SJSA1 (cell line): ENCODE measurements at regions not wholly inside any gene's neighbourhood (a gene's known extent, or its start where the extent isn't known, plus 50 kb on each side); places are given as distances from the start of the nearest gene placed in this dataset.

Source experiments
- DNase-seq, 2 experiments: peaks; one replicate each; pipeline ENCODE4 v3.0.0-alpha.2; 2015 to 2020; ENCODE audit warnings: low spot score in 2 of 2, low read depth in 1 of 2
- H3K27ac ChIP-seq: fragments of 250-450 bp; sonication (Bioruptor Pico); 2 replicates; pipeline ENCODE4 v1.5.1; 2020; ENCODE audit warnings: mild to moderate bottlenecking, moderate library complexity
- H3K27me3 ChIP-seq: fragments of 250-450 bp; sonication (Bioruptor Pico); replicated peaks from 2 replicates; pipeline ENCODE4 v1.5.1; 2020; ENCODE audit warnings: mild to moderate bottlenecking, moderate library complexity
- H3K36me3 ChIP-seq: fragments of 250-450 bp; sonication (Bioruptor Pico); 2 replicates; pipeline ENCODE4 v1.5.1; 2020; ENCODE audit warnings: mild to moderate bottlenecking
- H3K4me1 ChIP-seq: fragments of 250-450 bp; sonication (Bioruptor Pico); replicated peaks from 2 replicates; pipeline ENCODE4 v1.6.1; 2021; ENCODE audit warnings: mild to moderate bottlenecking
- H3K4me3 ChIP-seq: fragments of 250-450 bp; sonication (Bioruptor Pico); 2 replicates; pipeline ENCODE4 v1.5.1; 2020; ENCODE audit warnings: mild to moderate bottlenecking
- H3K9me3 ChIP-seq: fragments of 250-450 bp; sonication (Bioruptor Pico); replicated peaks from 2 replicates; pipeline ENCODE4 v1.5.1; 2020; ENCODE audit warnings: mild to moderate bottlenecking

- H3K4me3 ChIP-seq, result no peak overlapping the region
- H3K27ac ChIP-seq, result no peak overlapping the region
- no peaks in the 10 kb centered on the region for H3K36me3 ChIP-seq
- no peaks in the 10 kb centered on the region for H3K4me1 ChIP-seq
- peaks cover 17% of the 10 kb centered on the region for H3K9me3 ChIP-seq
- no peaks in the 10 kb centered on the region for H3K27me3 ChIP-seq
- DNase-seq, result no peak
Observed at GRCh38 chr19:56927791-56928207, 87.3 kb upstream of the PEG3 start.

DNA sequence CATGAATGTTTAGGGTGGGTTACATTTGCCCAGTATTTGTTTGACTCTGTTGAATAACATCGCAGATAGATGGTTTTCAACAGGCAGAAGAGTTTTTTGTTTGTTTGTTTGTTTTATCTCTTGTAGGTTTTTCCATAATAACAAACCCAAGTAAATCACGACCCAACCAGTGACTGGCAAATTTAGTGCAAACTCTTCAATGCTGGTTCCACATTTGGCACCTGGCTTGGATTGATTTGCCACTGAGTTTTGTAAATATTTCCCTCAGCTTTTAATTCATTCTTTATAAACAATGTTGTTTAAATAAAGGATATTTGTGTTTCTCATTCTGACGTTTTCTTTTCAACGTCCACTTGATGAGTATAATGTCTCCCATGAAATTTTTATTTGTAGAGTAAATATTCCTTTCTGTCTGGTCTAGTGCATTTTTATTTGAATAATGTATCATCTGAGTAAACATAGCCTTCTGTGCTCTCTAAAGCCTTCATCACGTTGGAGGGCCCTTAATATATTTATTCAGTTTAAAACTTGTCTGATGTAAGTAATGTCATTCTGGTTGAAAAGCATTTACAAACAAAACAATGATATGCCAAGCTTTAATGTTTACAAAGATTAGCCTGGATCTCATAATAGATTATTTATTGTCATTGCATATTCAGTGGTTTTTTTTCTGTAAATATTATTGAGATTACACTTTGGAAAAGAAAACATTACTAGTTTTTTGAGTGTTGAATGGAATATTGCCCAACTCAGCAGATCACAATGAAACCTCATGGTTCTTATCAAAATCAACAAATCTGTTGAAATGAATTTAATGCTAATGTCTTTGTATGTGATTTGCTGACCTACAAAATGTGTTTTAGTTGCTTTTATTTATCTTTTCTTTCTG is 90.4 kb upstream of the PEG3 start:
- Histone ChIP-seq H3K27ac (no peak overlapping the region), H3K4me1 (no peaks in the 10 kb centered on the region), H3K4me3 (no peak overlapping the region), H3K36me3 (no peaks in the 10 kb centered on the region), H3K9me3 (peaks cover 20% of the 10 kb centered on the region), H3K27me3 (no peaks in the 10 kb centered on the region)
- DNase-seq, result no peak

- H3K4me1 ChIP-seq, result no peaks in the 10 kb centered on the region
- H3K27me3 ChIP-seq, result no peaks in the 10 kb centered on the region
- no peak overlapping the region for H3K4me3 ChIP-seq
- H3K27ac ChIP-seq, result no peak overlapping the region
- DNase-seq, result no peak
- H3K9me3 ChIP-seq, result peaks cover 16% of the 10 kb centered on the region; the same call in 1 of the 2 replicates
- no peaks in the 10 kb centered on the region for H3K36me3 ChIP-seq
Observed at GRCh38 chr19:56933014-56933705, 92.6 kb upstream of the PEG3 start.

DNA sequence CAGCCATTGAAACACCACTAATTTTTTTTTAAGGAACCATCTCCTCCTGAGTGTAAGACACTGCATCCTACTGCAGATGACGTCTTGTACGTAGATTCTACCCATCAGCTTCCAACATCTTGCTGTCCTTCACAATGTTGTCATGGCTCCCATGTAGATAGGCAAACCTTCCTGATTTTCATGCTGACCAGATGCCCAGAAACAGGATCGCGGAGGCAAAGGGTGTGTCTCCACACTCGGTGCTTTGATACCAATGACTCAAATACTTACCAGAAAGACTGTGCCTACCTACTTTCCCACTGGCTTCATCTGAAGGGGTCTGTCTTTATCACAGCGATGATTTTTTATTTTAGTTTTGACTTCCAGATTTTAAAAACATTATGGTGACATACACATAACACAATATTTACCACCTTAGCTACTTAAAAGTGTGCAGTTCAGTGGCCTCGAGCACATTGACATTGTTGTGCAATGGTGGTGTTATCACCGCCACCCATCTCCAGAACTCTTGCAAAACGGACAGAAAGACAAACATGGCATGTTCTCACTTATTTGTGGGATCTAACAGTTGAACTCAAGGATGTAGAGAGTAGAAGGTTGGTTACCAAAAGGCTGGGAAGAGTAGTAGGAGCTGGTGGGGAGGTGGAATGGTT is 94.0 kb upstream of the PEG3 start:
- Histone ChIP-seq H3K27ac (no peak overlapping the region), H3K4me3 (no peak overlapping the region), H3K36me3 (no peaks in the 10 kb centered on the region), H3K27me3 (no peaks in the 10 kb centered on the region), H3K4me1 (no peaks in the 10 kb centered on the region), H3K9me3 (peaks cover 11% of the 10 kb centered on the region; the same call in 1 of the 2 replicates)
- DNase-seq, result no peak

DNA sequence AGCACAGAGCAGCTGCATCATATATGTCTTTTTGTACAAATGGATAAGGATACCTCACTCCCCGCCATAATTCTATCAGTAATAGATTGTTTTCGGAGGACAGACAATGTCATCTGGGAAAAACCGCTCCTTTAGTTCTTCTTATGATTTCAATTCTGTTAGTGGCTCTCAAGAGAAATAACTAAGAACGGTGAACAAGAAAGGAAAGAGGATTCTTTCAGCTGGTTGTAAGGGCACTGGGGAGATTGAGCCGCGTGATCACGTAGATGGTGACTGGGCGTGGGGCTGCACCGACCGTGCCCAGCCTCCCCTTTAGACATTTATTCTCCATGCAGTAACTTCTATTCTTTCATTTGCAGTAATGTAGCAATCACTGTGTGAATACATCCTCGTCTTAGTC is 99.4 kb upstream of the PEG3 start:
- Histone ChIP-seq H3K27ac (no peak overlapping the region), H3K36me3 (no peaks in the 10 kb centered on the region), H3K9me3 (peaks cover 11% of the 10 kb centered on the region; the same call in 1 of the 2 replicates), H3K4me1 (no peaks in the 10 kb centered on the region), H3K27me3 (no peaks in the 10 kb centered on the region), H3K4me3 (no peak overlapping the region)
- DNase-seq, result no peak

- H3K36me3 ChIP-seq, result no peaks in the 10 kb centered on the region
- H3K9me3 ChIP-seq, result peaks cover 3% of the 10 kb centered on the region; the same call in 1 of the 2 replicates
- H3K27ac ChIP-seq, result no peak overlapping the region
- H3K27me3 ChIP-seq, result no peaks in the 10 kb centered on the region
- no peaks in the 10 kb centered on the region for H3K4me1 ChIP-seq
- no peak overlapping the region for H3K4me3 ChIP-seq
- peak in 1 of 2 experiments; percentile 52 for DNase-seq
Observed at GRCh38 chr19:56942756-56943155, 102.2 kb upstream of the PEG3 start.

DNA sequence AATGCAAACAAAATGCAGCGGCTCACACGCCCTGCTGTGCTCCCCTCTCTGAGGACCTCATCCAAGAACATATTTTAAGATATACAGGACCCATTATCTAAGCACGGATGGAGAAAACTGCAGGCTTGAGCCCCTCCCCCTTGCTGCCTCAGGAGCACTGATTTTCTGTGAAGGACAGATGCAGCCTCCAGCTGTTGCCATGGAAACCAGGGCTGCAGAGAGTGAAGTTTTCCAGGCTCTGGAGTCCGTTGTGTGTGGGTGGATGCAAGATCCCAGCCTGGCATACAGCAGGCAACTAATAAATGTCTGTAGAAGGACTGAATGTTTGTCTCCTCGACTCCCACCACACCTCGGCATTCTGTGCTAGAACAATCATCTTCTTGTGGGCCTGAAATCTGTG is 105.6 kb upstream of the PEG3 start:
- H3K4me3 ChIP-seq, result no peak overlapping the region
- no peaks in the 10 kb centered on the region for H3K4me1 ChIP-seq

DNA sequence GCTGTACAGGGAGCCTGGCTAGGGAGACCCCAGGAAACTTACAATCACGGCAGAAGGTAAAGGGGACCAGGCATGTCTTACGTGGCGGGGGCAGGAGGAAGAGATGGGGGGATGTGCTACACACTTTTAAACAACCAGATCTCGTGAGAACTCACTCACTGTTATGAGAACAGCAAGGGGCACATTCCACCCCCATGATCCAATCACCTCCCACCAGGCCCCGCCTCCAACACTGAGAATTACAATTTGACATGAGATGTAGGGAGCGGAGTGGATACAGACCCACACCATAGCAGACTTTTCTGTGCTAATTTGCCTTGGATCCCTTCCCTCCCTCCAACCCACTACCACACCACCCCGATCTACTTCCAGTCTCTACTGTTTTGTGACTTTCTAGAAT is 106.7 kb upstream of the PEG3 start:
- no peak for DNase-seq
- no peaks in the 10 kb centered on the region for H3K4me1 ChIP-seq
- no peak overlapping the region for H3K27ac ChIP-seq
- H3K4me3 ChIP-seq, result no peak overlapping the region
- H3K27me3 ChIP-seq, result no peaks in the 10 kb centered on the region
- H3K36me3 ChIP-seq, result no peaks in the 10 kb centered on the region
- peaks cover 5% of the 10 kb centered on the region; the same call in 1 of the 2 replicates for H3K9me3 ChIP-seq

More for the DNA sequence above, 105.6 kb upstream of the PEG3 start:
- no peaks in the 10 kb centered on the region for H3K27me3 ChIP-seq
- no peak for DNase-seq
- no peaks in the 10 kb centered on the region for H3K36me3 ChIP-seq
- no peak overlapping the region for H3K27ac ChIP-seq
- H3K9me3 ChIP-seq, result peaks cover 5% of the 10 kb centered on the region; the same call in 1 of the 2 replicates

- H3K27me3 ChIP-seq, result no peaks in the 10 kb centered on the region
- no peak overlapping the region for H3K27ac ChIP-seq
- DNase-seq, result no peak
- H3K9me3 ChIP-seq, result peaks cover 9% of the 10 kb centered on the region; the same call in 1 of the 2 replicates
- no peak overlapping the region for H3K4me3 ChIP-seq
- no peaks in the 10 kb centered on the region for H3K36me3 ChIP-seq
- no peaks in the 10 kb centered on the region for H3K4me1 ChIP-seq
Observed at GRCh38 chr19:56949626-56950025, 109.1 kb upstream of the PEG3 start.

GRCh38 chr19:56951672-56952071 is 111.1 kb upstream of the PEG3 start:
- H3K36me3 ChIP-seq, result no peaks in the 10 kb centered on the region
- no peaks in the 10 kb centered on the region for H3K27me3 ChIP-seq
- no peak overlapping the region for H3K4me3 ChIP-seq
- no peak for DNase-seq
- H3K4me1 ChIP-seq, result no peaks in the 10 kb centered on the region
- H3K9me3 ChIP-seq, result peaks cover 9% of the 10 kb centered on the region; the same call in 1 of the 2 replicates
- H3K27ac ChIP-seq, result no peak overlapping the region

- H3K27me3 ChIP-seq, result no peaks in the 10 kb centered on the region
- H3K36me3 ChIP-seq, result no peaks in the 10 kb centered on the region
- no peak for DNase-seq
- no peak overlapping the region for H3K27ac ChIP-seq
- peaks cover 9% of the 10 kb centered on the region; the same call in 1 of the 2 replicates for H3K9me3 ChIP-seq
- no peaks in the 10 kb centered on the region for H3K4me1 ChIP-seq
- H3K4me3 ChIP-seq, result no peak overlapping the region
Observed at GRCh38 chr19:56953470-56953869, 112.9 kb upstream of the PEG3 start.

GRCh38 chr19:56955637-56956216 is 115.2 kb upstream of the PEG3 start:
- no peaks in the 10 kb centered on the region for H3K27me3 ChIP-seq
- no peak overlapping the region for H3K4me3 ChIP-seq
- H3K4me1 ChIP-seq, result no peaks in the 10 kb centered on the region
- 0 out of 2 replicates have a peak, but pooled peaks cover 4% of the 10 kb centered on the region for H3K9me3 ChIP-seq
- no peaks in the 10 kb centered on the region for H3K36me3 ChIP-seq
- DNase-seq, result no peak
- no peak overlapping the region for H3K27ac ChIP-seq

DNA sequence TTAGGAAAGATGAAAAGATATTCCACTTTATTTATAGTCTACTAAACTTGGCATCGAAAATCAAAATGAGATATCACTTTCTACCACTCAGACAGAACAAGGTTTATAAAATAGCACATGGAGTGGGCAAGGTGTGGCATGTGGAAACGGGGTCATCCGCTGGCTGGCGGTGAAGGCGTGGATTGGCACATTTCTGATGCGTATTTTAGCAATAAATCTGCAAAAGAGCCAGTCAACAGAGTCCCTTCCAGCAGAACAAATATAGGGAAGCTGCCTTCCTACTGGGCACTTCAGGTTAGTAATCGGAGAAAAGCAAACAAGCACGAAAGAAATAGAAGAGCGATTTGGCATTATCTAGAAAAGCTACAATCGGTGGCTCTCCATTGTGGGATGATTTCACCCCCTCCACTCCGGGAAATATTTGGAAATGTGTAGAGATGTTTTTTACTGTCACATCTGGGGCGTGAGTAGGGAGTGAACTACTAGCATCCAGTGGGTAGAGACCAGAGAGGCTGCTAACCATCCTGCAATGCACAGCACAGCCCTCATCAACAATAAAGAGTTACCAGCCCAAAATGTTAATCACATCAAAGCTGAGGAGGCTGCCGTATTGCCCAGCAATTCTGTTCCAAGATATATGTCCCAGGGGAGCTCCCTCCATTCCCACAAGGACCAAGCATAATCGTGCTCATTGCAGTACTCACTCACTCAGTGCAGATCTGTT is 116.1 kb upstream of the PEG3 start:
- no peak for DNase-seq
- no peaks in the 10 kb centered on the region for H3K36me3 ChIP-seq
- H3K4me3 ChIP-seq, result no peak overlapping the region
- H3K4me1 ChIP-seq, result no peaks in the 10 kb centered on the region
- H3K27me3 ChIP-seq, result no peaks in the 10 kb centered on the region
- 0 out of 2 replicates have a peak, but pooled peaks cover 4% of the 10 kb centered on the region for H3K9me3 ChIP-seq
- H3K27ac ChIP-seq, result no peak overlapping the region
